BE2C (cell line): ENCODE measurements at regions not wholly inside any gene's neighbourhood (a gene's known extent, or its start where the extent isn't known, plus 50 kb on each side); places are given as distances from the start of the nearest gene placed in this dataset.

Experiments
- DNase-seq: peaks from one replicate; pipeline ENCODE4 v3.0.0-alpha.2; 2020
- H3K27me3 ChIP-seq: fragments of 250-450 bp; sonication (Bioruptor Pico); 2 replicates; pipeline ENCODE4 v1.5.1; 2020; ENCODE audit warnings: mild to moderate bottlenecking
- H3K36me3 ChIP-seq: fragments of 250-450 bp; sonication (Bioruptor Pico); 2 replicates; pipeline ENCODE4 v1.5.1; 2020; ENCODE audit warnings: mild to moderate bottlenecking
- H3K4me1 ChIP-seq: fragments of 250-450 bp; sonication (Bioruptor Pico); 2 replicates; pipeline ENCODE4 v1.5.1; 2020
- H3K4me3 ChIP-seq: 2 replicates; pipeline ENCODE4 v1.5.1; 2011; ENCODE audit warnings: low read depth, low read length
- H3K9me3 ChIP-seq: fragments of 250-450 bp; sonication (Bioruptor Pico); 2 replicates; pipeline ENCODE4 v1.5.1; 2020
- CTCF ChIP-seq: IDR thresholded peaks from 2 replicates; pipeline ENCODE4 v1.5.1; 2012; ENCODE audit warnings: mild to moderate bottlenecking, low read depth, low read length

DNA sequence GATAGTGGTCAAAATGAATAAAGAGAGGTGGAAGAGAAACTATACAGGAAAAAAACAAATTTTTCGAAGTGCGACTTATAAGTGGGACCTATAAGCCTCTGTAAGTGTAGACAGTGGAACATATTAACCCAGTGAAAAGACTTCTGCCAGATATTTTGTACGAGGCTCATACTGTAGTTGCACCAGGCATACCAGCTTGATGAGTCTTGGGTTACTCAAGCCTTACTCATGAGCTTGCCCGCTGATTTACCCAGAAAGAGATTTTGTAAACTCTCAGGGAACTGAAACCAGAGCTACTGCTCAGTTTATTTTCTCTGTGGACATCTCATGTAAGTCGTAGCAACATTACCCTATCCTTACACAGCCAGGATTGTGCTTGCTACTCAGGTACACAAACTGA lies 708.0 kb upstream of the SOX9 start:
- Histone ChIP-seq H3K4me3 (no peak overlapping the region), H3K4me1 (no peaks in the 10 kb centered on the region), H3K36me3 (no peaks in the 10 kb centered on the region), H3K9me3 (no peaks in the 10 kb centered on the region), H3K27me3 (no peaks in the 10 kb centered on the region)
- TF ChIP-seq CTCF = no peak
- DNase-seq = no peak

GRCh38 chr17:71413935-71414334 lies 706.9 kb upstream of the SOX9 start:
- Histone ChIP-seq H3K4me1 (no peaks in the 10 kb centered on the region), H3K27me3 (no peaks in the 10 kb centered on the region), H3K36me3 (no peaks in the 10 kb centered on the region), H3K4me3 (no peak overlapping the region), H3K9me3 (no peaks in the 10 kb centered on the region)
- no peak for DNase-seq
- TF ChIP-seq CTCF = no peak

DNA sequence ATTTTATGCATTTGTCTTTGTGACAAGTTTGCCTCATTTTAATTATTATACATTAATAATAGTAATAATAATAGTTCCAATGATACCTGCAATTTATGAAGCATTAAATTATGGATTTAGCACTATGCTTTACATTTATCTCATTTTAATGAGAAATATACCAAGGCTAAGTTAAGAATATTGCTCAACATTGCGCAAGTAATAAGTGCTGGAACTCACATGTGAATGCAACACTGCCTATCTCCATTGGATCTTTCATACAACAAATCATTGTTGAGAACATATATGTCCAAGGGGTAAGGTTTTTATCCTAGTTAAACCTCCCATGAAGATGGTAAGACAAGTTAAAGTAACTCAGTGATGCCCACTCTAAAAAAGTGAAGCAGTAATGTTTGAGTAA lies 703.7 kb upstream of the SOX9 start:
- no peak for DNase-seq
- H3K27me3 ChIP-seq = no peaks in the 10 kb centered on the region
- no peaks in the 10 kb centered on the region for H3K9me3 ChIP-seq
- TF ChIP-seq CTCF = no peak
- no peak overlapping the region for H3K4me3 ChIP-seq
- no peaks in the 10 kb centered on the region for H3K36me3 ChIP-seq
- no peaks in the 10 kb centered on the region for H3K4me1 ChIP-seq

DNA sequence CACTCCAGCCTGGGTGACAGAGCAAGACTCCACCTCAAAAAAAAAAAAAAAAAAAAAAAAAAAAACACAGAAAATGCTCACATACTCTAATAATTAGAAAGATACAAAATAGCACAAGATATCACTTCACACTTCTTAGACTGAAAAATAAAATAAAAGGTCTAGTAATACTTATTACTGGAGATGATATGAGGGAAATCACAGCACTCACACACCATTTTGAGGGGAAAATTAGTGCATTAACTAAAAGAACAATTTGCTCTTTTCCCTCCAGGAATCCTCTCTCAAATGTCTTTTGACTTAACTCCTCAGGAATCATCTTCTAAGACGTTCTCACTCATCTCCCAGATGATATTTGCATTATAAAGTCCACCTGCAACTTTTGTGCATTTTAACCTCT lies 697.9 kb upstream of the SOX9 start:
- Histone ChIP-seq H3K9me3 (no peaks in the 10 kb centered on the region), H3K36me3 (no peaks in the 10 kb centered on the region), H3K4me1 (peaks cover 11% of the 10 kb centered on the region), H3K27me3 (no peaks in the 10 kb centered on the region), H3K4me3 (no peak overlapping the region)
- no peak for DNase-seq
- no peak for TF ChIP-seq CTCF

DNA sequence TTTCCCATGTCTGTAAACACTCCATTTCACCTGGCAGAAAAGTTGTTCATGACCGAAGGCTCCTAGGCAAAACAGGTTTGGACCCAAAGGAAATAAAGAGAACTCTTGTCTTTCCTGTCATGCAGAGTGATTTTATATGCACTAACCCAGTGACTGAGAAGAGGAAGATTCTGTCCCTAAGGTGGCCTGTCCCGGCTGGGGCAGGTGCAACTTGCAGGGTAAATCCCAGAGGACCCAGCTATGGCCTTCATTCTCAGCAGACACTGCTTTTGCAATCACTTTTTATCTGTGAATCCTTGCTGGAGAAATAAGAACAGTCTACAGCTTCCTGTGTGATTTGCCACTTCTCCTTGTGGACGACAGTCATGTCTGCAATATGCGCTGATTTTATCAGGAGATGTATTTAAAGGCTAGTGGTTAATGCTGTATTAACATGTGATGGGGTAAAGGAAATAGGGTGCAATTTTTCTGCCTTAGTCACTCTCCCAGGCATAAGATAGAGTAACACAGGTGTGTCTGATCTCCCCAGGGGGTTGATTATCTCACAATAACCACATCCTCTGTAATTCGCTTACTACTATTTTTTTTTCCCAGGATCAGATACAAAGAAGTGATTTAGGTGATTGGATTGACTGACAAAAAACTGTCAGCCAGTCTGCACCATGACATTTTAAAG lies 696.8 kb upstream of the SOX9 start:
- peaks cover 11% of the 10 kb centered on the region for H3K4me1 ChIP-seq
- H3K27me3 ChIP-seq = no peaks in the 10 kb centered on the region
- no peaks in the 10 kb centered on the region for H3K36me3 ChIP-seq
- no peak for TF ChIP-seq CTCF
- no peak overlapping the region for H3K4me3 ChIP-seq
- DNase-seq = no peak
- no peaks in the 10 kb centered on the region for H3K9me3 ChIP-seq

- Histone ChIP-seq H3K4me3 (no peak overlapping the region), H3K36me3 (no peaks in the 10 kb centered on the region), H3K4me1 (peaks cover 11% of the 10 kb centered on the region), H3K9me3 (no peaks in the 10 kb centered on the region), H3K27me3 (no peaks in the 10 kb centered on the region)
- TF ChIP-seq CTCF = no peak
- no peak for DNase-seq
These were observed 693.0 kb upstream of the SOX9 start for GRCh38 chr17:71427801-71428200.
